Esophagus muscularis mucosa (tissue), 4 donors: ENCODE measurements at regions not wholly inside any gene's neighbourhood (a gene's known extent, or its start where the extent isn't known, plus 50 kb on each side); places are given as distances from the start of the nearest gene placed in this dataset.

Experiments
- DNase-seq: peaks from one replicate; pipeline ENCODE4 v3.0.0-alpha.2; 2017; ENCODE audit errors: extremely low spot score
- H3K27ac ChIP-seq, 4 donors: fragments of 200-600 bp; sonication (generic); replicated peaks in 1 of 4; 1 replicate in 3 of 4; 2 replicates in 1 of 4; pipeline ENCODE4 v1.5.1; 2016 to 2019; ENCODE audit warnings: mild to moderate bottlenecking in 1 of 4
- H3K27me3 ChIP-seq, 4 donors: fragments of 200-600 bp; sonication (generic); one replicate each; pipeline versions ENCODE4 v1.5.1 to v1.6.0; 2016 to 2019
- H3K36me3 ChIP-seq, 4 donors: fragments of 200-600 bp; sonication (generic); one replicate each; pipeline ENCODE4 v1.5.1; 2016 to 2019
- H3K4me1 ChIP-seq, 4 donors: fragments of 200-600 bp; sonication (generic); one replicate each; pipeline ENCODE4 v1.5.1; 2016 to 2019
- H3K4me3 ChIP-seq, 4 donors: fragments of 200-600 bp; sonication (generic); 1 replicate in 2 of 4; 2 replicates in 2 of 4; pipeline ENCODE4 v1.5.1; 2016 to 2019; ENCODE audit warnings: mild to moderate bottlenecking in 4 of 4, moderate library complexity in 1 of 4
- H3K9me3 ChIP-seq, 4 donors: fragments of 200-600 bp; sonication (generic); 1 replicate in 3 of 4; 2 replicates in 1 of 4; pipeline ENCODE4 v1.5.1; 2016 to 2019
- EP300 ChIP-seq: sonication (generic); formaldehyde crosslinking; IDR thresholded peaks from one replicate; pipeline ENCODE4 v1.6.1; 2017; ENCODE audit warnings: antibody characterized with exemption
- POLR2A ChIP-seq: fragments of 450-650 bp; IDR thresholded peaks from one replicate; pipeline ENCODE4 v1.6.1; 2017; ENCODE audit warnings: antibody characterized with exemption, moderate library complexity, mild to moderate bottlenecking, low read depth
- POLR2AphosphoS5 ChIP-seq, 2 donors: sonication (generic); formaldehyde crosslinking; IDR thresholded peaks; one replicate each; pipeline ENCODE4 v1.6.1; 2017; ENCODE audit warnings: antibody characterized with exemption in 2 of 2
- WGBS: methylation state at CpG from one replicate; pipeline ENCODE4 v1.1.5; 2018; 5-methylcytosine and 5-hydroxymethylcytosine counted together
- intact Hi-C: fragments of 100-400 bp; cut with DNase I; formaldehyde crosslinking; loops from one replicate; pipeline ENCODE4 v1.15.1; 2023
- TF ChIP-seq, protein P1 (sequence below), 3 experiments: fragments of 200-600 bp in 2 of 3; fragments of 450-650 bp in 1 of 3; sonication (generic) in 2 of 3; IDR thresholded peaks; one replicate each; pipeline ENCODE4 v1.5.1; 2017 to 2019; ENCODE audit warnings: antibody characterized with exemption in 3 of 3, mild to moderate bottlenecking in 2 of 3, moderate library complexity in 1 of 3

GRCh38 chr22:48802576-48802975, 1025.1 kb downstream of the BRD1 start:
- no peaks in the 10 kb centered on the region for H3K4me1 ChIP-seq
- H3K36me3 ChIP-seq = no peaks in the 10 kb centered on the region
- H3K27ac ChIP-seq = no peak overlapping the region
- TF ChIP-seq EP300 (no peak), POLR2A (no peak)
- TF ChIP-seq, protein P1, sequence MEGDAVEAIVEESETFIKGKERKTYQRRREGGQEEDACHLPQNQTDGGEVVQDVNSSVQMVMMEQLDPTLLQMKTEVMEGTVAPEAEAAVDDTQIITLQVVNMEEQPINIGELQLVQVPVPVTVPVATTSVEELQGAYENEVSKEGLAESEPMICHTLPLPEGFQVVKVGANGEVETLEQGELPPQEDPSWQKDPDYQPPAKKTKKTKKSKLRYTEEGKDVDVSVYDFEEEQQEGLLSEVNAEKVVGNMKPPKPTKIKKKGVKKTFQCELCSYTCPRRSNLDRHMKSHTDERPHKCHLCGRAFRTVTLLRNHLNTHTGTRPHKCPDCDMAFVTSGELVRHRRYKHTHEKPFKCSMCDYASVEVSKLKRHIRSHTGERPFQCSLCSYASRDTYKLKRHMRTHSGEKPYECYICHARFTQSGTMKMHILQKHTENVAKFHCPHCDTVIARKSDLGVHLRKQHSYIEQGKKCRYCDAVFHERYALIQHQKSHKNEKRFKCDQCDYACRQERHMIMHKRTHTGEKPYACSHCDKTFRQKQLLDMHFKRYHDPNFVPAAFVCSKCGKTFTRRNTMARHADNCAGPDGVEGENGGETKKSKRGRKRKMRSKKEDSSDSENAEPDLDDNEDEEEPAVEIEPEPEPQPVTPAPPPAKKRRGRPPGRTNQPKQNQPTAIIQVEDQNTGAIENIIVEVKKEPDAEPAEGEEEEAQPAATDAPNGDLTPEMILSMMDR (IDR thresholded peaks at IDR 0.05) = no peak
- no peak overlapping the region for H3K4me3 ChIP-seq
- H3K27me3 ChIP-seq = peaks cover 0 to 66% (median 0%) of the 10 kb centered on the region in 4 donors
- H3K9me3 ChIP-seq = no peaks in the 10 kb centered on the region
- no peak for DNase-seq
- intact Hi-C loops = no loop called here
- 89% methylated on average over 11 of the region's 19 CpGs for WGBS

GRCh38 chr22:48800886-48801607, 1026.6 kb downstream of the BRD1 start:
- TF ChIP-seq POLR2A (no peak), EP300 (no peak), POLR2AphosphoS5 (IDR thresholded peaks at IDR 0.05) (no peak)
- TF ChIP-seq, protein P1 (IDR thresholded peaks at IDR 0.05) = no peak
- Histone ChIP-seq H3K36me3 (no peaks in the 10 kb centered on the region), H3K9me3 (no peaks in the 10 kb centered on the region), H3K27ac (no peak overlapping the region), H3K4me3 (no peak overlapping the region), H3K27me3 (peaks cover 0 to 65% (median 0%) of the 10 kb centered on the region in 4 donors), H3K4me1 (no peaks in the 10 kb centered on the region)
- intact Hi-C loops = no loop called here
- DNase-seq = no peak
- WGBS = 91% methylated on average over 14 of the region's 14 CpGs

DNA sequence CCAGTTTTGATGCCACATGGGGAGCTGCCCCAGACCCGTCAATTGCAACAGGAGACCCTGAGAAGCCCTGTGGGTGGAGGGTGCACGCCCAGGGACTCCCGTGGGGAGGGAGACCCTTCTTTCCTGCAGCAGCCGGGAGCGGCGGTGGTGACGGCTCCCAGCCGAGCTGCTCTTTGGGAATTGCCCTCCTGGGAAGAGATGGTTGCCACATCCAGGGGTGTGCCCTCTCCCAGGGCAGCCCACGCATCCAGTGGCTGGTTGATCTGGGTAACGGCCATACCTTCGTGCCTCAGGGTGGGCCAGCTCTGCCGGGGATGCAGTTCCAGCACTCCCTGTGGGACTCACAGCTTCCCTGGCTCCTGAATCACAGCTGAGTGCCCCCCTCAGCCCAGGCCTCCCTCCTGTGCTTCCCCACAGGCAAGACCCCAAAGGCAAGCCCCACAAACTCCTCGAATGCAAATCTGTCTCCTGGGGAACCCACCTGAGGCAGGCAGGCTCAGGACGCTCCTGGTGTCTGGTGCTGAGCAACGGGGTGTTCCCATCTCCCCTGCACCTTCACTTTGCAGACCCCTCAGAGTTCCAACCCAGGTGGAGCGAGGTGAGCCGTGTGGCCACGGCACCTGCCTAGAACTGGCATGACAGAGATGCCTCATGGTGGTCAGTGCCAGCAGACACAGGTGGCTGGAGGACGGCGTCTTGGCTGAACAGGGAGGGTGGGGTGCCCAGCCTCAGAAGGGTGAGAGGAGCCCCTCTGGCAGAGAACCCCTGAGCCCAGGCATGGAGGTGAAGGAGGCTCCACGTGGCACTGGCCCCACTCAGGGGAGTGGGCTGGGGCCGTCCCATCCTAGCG, 1027.4 kb downstream of the BRD1 start:
- H3K4me3 ChIP-seq = no peak overlapping the region
- no peak for DNase-seq

GRCh38 chr22:48799227-48799970, 1028.3 kb downstream of the BRD1 start:
- TF ChIP-seq EP300 (no peak), POLR2A (no peak), POLR2AphosphoS5 (IDR thresholded peaks at IDR 0.05) (no peak)
- TF ChIP-seq, protein P1 (IDR thresholded peaks at IDR 0.05) = no peak
- Histone ChIP-seq H3K4me3 (no peak overlapping the region), H3K27ac (no peak overlapping the region), H3K36me3 (no peaks in the 10 kb centered on the region), H3K27me3 (peaks cover 0 to 67% (median 0%) of the 10 kb centered on the region in 4 donors), H3K9me3 (no peaks in the 10 kb centered on the region), H3K4me1 (no peaks in the 10 kb centered on the region)
- WGBS = 90% methylated on average over 15 of the region's 18 CpGs
- DNase-seq = no peak
- intact Hi-C loops = no loop called here

More for the DNA sequence above, 1027.4 kb downstream of the BRD1 start:
- peaks cover 0 to 70% (median 0%) of the 10 kb centered on the region in 4 donors for H3K27me3 ChIP-seq
- H3K36me3 ChIP-seq = no peaks in the 10 kb centered on the region
- intact Hi-C loops = no loop called here
- H3K4me1 ChIP-seq = no peaks in the 10 kb centered on the region
- H3K9me3 ChIP-seq = no peaks in the 10 kb centered on the region
- WGBS = 68% methylated on average over 14 of the region's 23 CpGs
- H3K27ac ChIP-seq = no peak overlapping the region
- TF ChIP-seq POLR2AphosphoS5 (IDR thresholded peaks at IDR 0.05) (no peak), POLR2A (no peak), EP300 (no peak)
- TF ChIP-seq, protein P1 (IDR thresholded peaks at IDR 0.05) = no peak
